ENCODE measurements at regions not wholly inside any gene's neighbourhood (a gene's known extent, or its start where the extent isn't known, plus 50 kb on each side); places are given as distances from the start of the nearest gene placed in this dataset.
"Not testable (repeated sequence)": the region's sequence is repeated elsewhere in the genome, so short reads cannot be mapped to it uniquely, and the experiment has no call there.

GRCh38 chr2:220736778-220737177, 835.3 kb downstream of the EPHA4 start:
- H3K27me3 ChIP-seq (ENCODE audit: control insufficient read depth, insufficient read depth, low read length), result no peaks in the 10 kb centered on the region
- no peaks in the 10 kb centered on the region for H3K9me3 ChIP-seq (replicated peaks; ENCODE audit: low read length)
- H3K4me1 ChIP-seq (ENCODE audit: control insufficient read depth, insufficient read depth, low read length), result no peaks in the 10 kb centered on the region
- no peak overlapping the region for H3K4me3 ChIP-seq (ENCODE audit: low read length)
- H3K36me3 ChIP-seq (ENCODE audit: insufficient read depth, low read length), result no peaks in the 10 kb centered on the region
- H3K4me2 ChIP-seq (ENCODE audit: low read length), result no peak overlapping the region
- H3K9ac ChIP-seq (ENCODE audit: low read depth, low read length), result no peak overlapping the region

GRCh38 chr2:220743203-220743602, 828.9 kb downstream of the EPHA4 start:
- no peaks in the 10 kb centered on the region for H3K36me3 ChIP-seq (ENCODE audit: insufficient read depth, low read length)
- H3K27me3 ChIP-seq (ENCODE audit: control insufficient read depth, insufficient read depth, low read length), result no peaks in the 10 kb centered on the region
- no peaks in the 10 kb centered on the region for H3K4me1 ChIP-seq (ENCODE audit: control insufficient read depth, insufficient read depth, low read length)

GRCh38 chr2:220744861-220745260, 827.2 kb downstream of the EPHA4 start:
- H3K4me3 ChIP-seq (ENCODE audit: low read length), result no peak overlapping the region
- no peaks in the 10 kb centered on the region for H3K27me3 ChIP-seq (ENCODE audit: control insufficient read depth, insufficient read depth, low read length)
- H3K36me3 ChIP-seq (ENCODE audit: insufficient read depth, low read length), result no peaks in the 10 kb centered on the region
- no peaks in the 10 kb centered on the region for H3K9me3 ChIP-seq (replicated peaks; ENCODE audit: low read length)
- H3K9ac ChIP-seq (ENCODE audit: low read depth, low read length), result no peak overlapping the region
- no peaks in the 10 kb centered on the region for H3K4me1 ChIP-seq (ENCODE audit: control insufficient read depth, insufficient read depth, low read length)
- H3K4me2 ChIP-seq (ENCODE audit: low read length), result no peak overlapping the region

More at GRCh38 chr2:220743203-220743602, 828.9 kb downstream of the EPHA4 start:
- Histone ChIP-seq H3K4me3 (ENCODE audit: low read length) (no peak overlapping the region), H3K4me2 (ENCODE audit: low read length) (no peak overlapping the region), H3K9ac (ENCODE audit: low read depth, low read length) (no peak overlapping the region), H3K9me3 (replicated peaks; ENCODE audit: low read length) (no peaks in the 10 kb centered on the region)

- Histone ChIP-seq H3K4me2 (ENCODE audit: low read length) (no peak overlapping the region), H3K9ac (ENCODE audit: low read depth, low read length) (no peak overlapping the region), H3K4me3 (ENCODE audit: low read length) (no peak overlapping the region), H3K9me3 (replicated peaks; ENCODE audit: low read length) (no peaks in the 10 kb centered on the region), H3K4me1 (ENCODE audit: control insufficient read depth, insufficient read depth, low read length) (no peaks in the 10 kb centered on the region), H3K27me3 (ENCODE audit: control insufficient read depth, insufficient read depth, low read length) (no peaks in the 10 kb centered on the region), H3K36me3 (ENCODE audit: insufficient read depth, low read length) (no peaks in the 10 kb centered on the region)
Observed at GRCh38 chr2:220745682-220746081, 826.4 kb downstream of the EPHA4 start.

GRCh38 chr2:220747736-220748135, 824.4 kb downstream of the EPHA4 start:
- no peaks in the 10 kb centered on the region for H3K36me3 ChIP-seq (ENCODE audit: insufficient read depth, low read length)
- no peak overlapping the region for H3K4me2 ChIP-seq (ENCODE audit: low read length)
- H3K4me1 ChIP-seq (ENCODE audit: control insufficient read depth, insufficient read depth, low read length), result no peaks in the 10 kb centered on the region
- H3K27me3 ChIP-seq (ENCODE audit: control insufficient read depth, insufficient read depth, low read length), result no peaks in the 10 kb centered on the region
- H3K9me3 ChIP-seq (replicated peaks; ENCODE audit: low read length), result no peaks in the 10 kb centered on the region
- H3K9ac ChIP-seq (ENCODE audit: low read depth, low read length), result no peak overlapping the region
- no peak overlapping the region for H3K4me3 ChIP-seq (ENCODE audit: low read length)

- Histone ChIP-seq H3K9ac (ENCODE audit: low read depth, low read length) (no peak overlapping the region), H3K27me3 (ENCODE audit: control insufficient read depth, insufficient read depth, low read length) (no peaks in the 10 kb centered on the region), H3K9me3 (replicated peaks; ENCODE audit: low read length) (no peaks in the 10 kb centered on the region), H3K4me1 (ENCODE audit: control insufficient read depth, insufficient read depth, low read length) (no peaks in the 10 kb centered on the region), H3K36me3 (ENCODE audit: insufficient read depth, low read length) (no peaks in the 10 kb centered on the region), H3K4me3 (ENCODE audit: low read length) (no peak overlapping the region), H3K4me2 (ENCODE audit: low read length) (no peak overlapping the region)
Observed at GRCh38 chr2:220748875-220749479, 823.1 kb downstream of the EPHA4 start.

DNA sequence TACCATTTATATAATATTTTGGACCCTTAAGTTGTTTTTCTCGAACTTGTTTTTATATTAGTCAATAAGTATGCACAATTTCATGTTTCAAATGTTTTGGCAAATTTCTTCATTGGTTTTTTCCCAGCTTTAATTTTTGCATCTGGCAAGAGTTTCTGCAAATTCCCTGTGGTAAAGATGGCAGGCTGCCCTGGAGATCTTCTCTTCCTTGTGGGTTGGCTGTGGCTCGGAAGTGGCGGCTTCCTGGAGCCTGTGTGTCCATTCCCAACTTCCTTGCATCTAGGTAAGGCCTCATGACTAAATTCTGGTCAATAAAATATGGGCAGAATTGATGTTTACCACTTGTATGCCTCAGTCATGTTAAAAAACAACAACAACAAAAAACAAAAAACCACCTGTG, 818.6 kb downstream of the EPHA4 start:
- H3K9me3 ChIP-seq (replicated peaks; ENCODE audit: low read length), result no peaks in the 10 kb centered on the region
- no peak overlapping the region for H3K4me3 ChIP-seq (ENCODE audit: low read length)
- H3K9ac ChIP-seq (ENCODE audit: low read depth, low read length), result no peak overlapping the region
- no peak overlapping the region for H3K4me2 ChIP-seq (ENCODE audit: low read length)
- H3K27me3 ChIP-seq (ENCODE audit: control insufficient read depth, insufficient read depth, low read length), result no peaks in the 10 kb centered on the region
- no peaks in the 10 kb centered on the region for H3K36me3 ChIP-seq (ENCODE audit: insufficient read depth, low read length)
- H3K4me1 ChIP-seq (ENCODE audit: control insufficient read depth, insufficient read depth, low read length), result no peaks in the 10 kb centered on the region

DNA sequence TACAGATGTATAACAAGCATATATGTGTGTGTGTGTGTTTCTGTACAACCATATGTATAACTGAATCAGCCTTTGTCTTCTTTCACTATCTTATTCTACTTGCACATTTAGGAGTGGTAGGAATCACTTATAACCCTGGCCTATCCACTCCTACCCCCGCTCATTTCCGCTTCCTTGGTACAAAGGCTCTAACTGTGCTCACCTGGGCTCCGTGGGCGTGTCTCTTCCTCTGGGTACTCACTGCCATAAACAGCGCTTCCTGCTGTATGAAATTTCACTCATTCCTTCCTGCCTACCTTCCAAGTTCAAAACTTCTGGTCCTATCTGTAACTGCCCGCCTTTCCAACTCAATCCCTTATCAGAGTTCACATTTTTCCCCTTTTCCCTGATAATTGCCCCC, 815.5 kb downstream of the EPHA4 start:
- H3K9me3 ChIP-seq (replicated peaks; ENCODE audit: low read length), result no peaks in the 10 kb centered on the region
- no peaks in the 10 kb centered on the region for H3K27me3 ChIP-seq (ENCODE audit: control insufficient read depth, insufficient read depth, low read length)
- H3K4me2 ChIP-seq (ENCODE audit: low read length), result no peak overlapping the region
- H3K4me3 ChIP-seq (ENCODE audit: low read length), result no peak overlapping the region
- H3K4me1 ChIP-seq (ENCODE audit: control insufficient read depth, insufficient read depth, low read length), result no peaks in the 10 kb centered on the region
- no peaks in the 10 kb centered on the region for H3K36me3 ChIP-seq (ENCODE audit: insufficient read depth, low read length)
- H3K9ac ChIP-seq (ENCODE audit: low read depth, low read length), result no peak overlapping the region

DNA sequence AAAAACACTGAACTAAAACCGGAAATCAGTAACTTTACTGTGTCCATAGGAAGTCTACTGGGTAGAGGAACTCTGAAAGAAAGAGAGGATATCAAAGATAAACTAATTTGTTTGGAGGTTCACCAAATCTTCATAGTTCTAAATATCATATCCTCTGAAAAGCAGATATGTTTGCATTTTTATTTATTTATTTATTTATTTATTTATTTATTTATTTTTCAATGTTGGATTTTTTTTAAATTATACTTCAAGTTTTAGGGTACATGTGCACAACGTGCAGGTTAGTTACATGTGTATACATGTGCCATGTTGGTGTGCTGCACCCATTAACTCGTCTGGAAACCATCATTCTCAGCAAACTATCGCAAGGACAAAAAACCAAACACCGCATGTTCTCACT, 813.7 kb downstream of the EPHA4 start:
- H3K9ac ChIP-seq (ENCODE audit: low read depth, low read length); H3K4me3 ChIP-seq (ENCODE audit: low read length); H3K9me3 ChIP-seq (replicated peaks; ENCODE audit: low read length): not testable (repeated sequence)

DNA sequence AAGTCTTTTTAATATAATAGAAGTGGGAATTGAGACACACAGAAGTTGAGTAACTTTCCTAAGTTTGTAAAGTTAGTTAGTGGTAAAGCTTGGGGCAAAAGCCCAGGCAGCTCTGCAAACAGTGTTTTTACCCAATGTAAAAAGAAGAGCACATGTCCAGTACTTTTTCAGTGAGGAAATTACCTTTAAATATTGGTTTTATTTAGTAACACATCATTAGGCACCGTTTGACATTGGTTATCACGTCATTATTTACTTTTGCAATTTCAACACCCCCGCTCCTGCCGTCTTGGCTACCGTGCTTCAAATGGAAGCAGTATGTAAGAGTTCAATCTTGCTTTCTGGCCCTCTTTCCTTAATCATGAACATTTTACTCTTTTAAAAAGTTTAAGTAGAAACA, 807.9 kb downstream of the EPHA4 start:
- no peaks in the 10 kb centered on the region for H3K4me1 ChIP-seq (ENCODE audit: control insufficient read depth, insufficient read depth, low read length)
- H3K4me3 ChIP-seq (ENCODE audit: low read length), result no peak overlapping the region
- no peaks in the 10 kb centered on the region for H3K9me3 ChIP-seq (replicated peaks; ENCODE audit: low read length)
- no peaks in the 10 kb centered on the region for H3K36me3 ChIP-seq (ENCODE audit: insufficient read depth, low read length)
- H3K27me3 ChIP-seq (ENCODE audit: control insufficient read depth, insufficient read depth, low read length), result no peaks in the 10 kb centered on the region
- H3K4me2 ChIP-seq (ENCODE audit: low read length), result no peak overlapping the region
- no peak overlapping the region for H3K9ac ChIP-seq (ENCODE audit: low read depth, low read length)

More for the DNA sequence above, 813.7 kb downstream of the EPHA4 start:
- H3K27me3 ChIP-seq (ENCODE audit: control insufficient read depth, insufficient read depth, low read length); H3K36me3 ChIP-seq (ENCODE audit: insufficient read depth, low read length); H3K4me2 ChIP-seq (ENCODE audit: low read length); H3K4me1 ChIP-seq (ENCODE audit: control insufficient read depth, insufficient read depth, low read length): not testable (repeated sequence)

GRCh38 chr2:220767591-220768255, 804.4 kb downstream of the EPHA4 start:
- Histone ChIP-seq H3K4me2 (ENCODE audit: low read length) (no peak overlapping the region), H3K9me3 (replicated peaks; ENCODE audit: low read length) (no peaks in the 10 kb centered on the region), H3K9ac (ENCODE audit: low read depth, low read length) (no peak overlapping the region), H3K27me3 (ENCODE audit: control insufficient read depth, insufficient read depth, low read length) (no peaks in the 10 kb centered on the region), H3K4me3 (ENCODE audit: low read length) (no peak overlapping the region), H3K4me1 (ENCODE audit: control insufficient read depth, insufficient read depth, low read length) (no peaks in the 10 kb centered on the region), H3K36me3 (ENCODE audit: insufficient read depth, low read length) (no peaks in the 10 kb centered on the region)

DNA sequence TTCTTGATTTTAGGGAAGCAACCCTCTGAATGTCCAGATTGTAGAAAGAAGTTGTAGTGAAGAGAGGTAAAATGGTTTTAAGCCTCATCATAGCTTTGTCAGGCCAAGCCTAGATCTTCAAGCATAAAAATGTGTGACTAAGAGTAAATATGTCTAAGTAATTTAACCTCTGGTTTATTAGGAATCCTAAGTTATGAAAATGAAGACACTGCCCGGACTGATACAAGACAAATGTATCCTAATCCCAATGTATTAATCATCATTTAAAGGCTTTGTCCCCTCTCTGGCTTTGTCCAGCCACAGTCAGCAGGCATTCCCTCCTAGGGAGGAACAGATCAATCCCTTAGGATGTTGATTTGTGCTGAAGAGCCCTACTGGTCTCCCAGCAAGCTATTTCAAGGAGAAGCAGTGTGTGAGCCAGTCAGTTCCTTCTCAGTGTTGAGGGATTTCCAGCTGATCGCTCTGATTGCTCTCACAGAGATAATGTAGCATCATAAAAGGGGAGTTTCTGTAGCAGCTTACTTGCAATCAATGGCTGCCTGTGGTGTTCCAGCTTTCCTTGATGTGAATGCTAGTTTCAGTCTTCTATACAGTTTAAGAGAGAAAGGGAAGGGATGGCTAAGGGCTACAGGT, 796.1 kb downstream of the EPHA4 start:
- no peak overlapping the region for H3K9ac ChIP-seq (ENCODE audit: low read depth, low read length)
- no peak overlapping the region for H3K4me2 ChIP-seq (ENCODE audit: low read length)
- no peaks in the 10 kb centered on the region for H3K9me3 ChIP-seq (replicated peaks; ENCODE audit: low read length)
- H3K36me3 ChIP-seq (ENCODE audit: insufficient read depth, low read length), result no peaks in the 10 kb centered on the region
- H3K4me3 ChIP-seq (ENCODE audit: low read length), result no peak overlapping the region
- no peaks in the 10 kb centered on the region for H3K27me3 ChIP-seq (ENCODE audit: control insufficient read depth, insufficient read depth, low read length)
- H3K4me1 ChIP-seq (ENCODE audit: control insufficient read depth, insufficient read depth, low read length), result peaks cover 14% of the 10 kb centered on the region
